HuH-7 (cell line): ENCODE measurements at regions not wholly inside any gene's neighbourhood (a gene's known extent, or its start where the extent isn't known, plus 50 kb on each side); places are given as distances from the start of the nearest gene placed in this dataset.
"Not testable (repeated sequence)": the region's sequence is repeated elsewhere in the genome, so short reads cannot be mapped to it uniquely, and the experiment has no call there.

ENCODE experiments used
- DNase-seq: peaks from one replicate; pipeline ENCODE4 v3.0.0; 2011; ENCODE audit warnings: low spot score

DNA sequence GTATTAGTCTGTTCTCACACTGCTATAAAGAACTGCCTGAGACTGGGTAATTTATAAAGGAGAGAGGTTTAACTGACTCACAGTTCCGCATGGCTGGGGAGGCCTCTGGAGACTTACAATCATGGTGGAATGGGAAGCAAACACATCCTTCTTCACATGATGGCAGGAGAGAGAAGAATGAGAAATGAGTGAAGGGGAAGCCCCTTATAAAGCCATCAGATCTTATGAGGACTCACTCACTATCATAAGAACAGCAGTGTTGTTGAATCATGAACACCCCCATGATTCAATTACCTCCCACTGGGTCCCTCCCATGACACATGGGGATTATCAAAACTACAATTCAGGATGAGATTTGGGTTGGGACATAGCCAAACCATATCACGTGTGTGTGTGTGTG, 1764.4 kb upstream of the SEL1L start:
- not testable (repeated sequence) for DNase-seq

DNA sequence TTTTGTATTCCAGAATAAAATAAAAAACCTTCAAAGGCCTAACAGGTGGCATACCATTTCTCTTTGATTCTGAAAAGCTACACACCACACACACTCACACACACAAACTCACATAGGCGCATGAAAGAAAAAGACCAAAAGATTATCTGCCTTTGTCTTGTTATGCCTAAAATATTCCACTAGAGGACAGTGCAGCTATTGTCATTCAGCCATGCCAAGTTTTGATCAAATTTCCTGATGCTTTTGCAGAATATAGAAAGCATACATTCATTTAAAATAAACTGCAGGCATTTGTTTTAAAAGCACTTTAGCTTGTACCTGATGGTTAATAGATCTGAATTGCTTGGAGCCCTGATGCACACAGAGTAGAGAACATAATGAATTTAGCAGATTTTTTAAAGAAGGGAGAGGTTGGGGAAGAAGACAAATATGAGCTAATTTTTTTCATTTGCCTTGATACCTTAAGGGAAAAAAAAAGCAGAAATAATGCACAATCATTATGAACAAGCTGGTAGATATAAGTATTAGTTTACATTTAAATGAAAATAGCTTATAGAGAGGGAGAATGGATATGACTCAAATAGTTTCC, 1766.9 kb upstream of the SEL1L start:
- DNase-seq, result no peak

DNA sequence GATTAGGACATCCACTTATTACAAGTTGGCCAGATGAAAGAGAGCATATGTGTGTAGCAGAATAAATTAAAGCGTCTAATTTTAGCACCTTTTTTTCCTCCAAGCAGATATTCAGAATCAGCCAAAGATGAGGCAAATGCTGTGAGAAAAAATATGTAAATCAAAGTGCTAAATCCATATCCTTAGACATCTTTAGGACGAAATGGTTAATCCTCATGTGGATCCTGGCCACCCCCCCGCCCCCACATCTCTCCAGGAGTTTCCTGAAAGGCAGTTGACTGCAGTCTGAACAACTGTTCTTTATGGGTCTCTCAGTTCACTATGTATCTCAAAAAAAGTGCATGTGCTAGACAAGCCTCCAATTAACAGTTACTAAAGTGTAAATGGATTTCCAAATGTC, 1768.1 kb upstream of the SEL1L start:
- no peak for DNase-seq

DNA sequence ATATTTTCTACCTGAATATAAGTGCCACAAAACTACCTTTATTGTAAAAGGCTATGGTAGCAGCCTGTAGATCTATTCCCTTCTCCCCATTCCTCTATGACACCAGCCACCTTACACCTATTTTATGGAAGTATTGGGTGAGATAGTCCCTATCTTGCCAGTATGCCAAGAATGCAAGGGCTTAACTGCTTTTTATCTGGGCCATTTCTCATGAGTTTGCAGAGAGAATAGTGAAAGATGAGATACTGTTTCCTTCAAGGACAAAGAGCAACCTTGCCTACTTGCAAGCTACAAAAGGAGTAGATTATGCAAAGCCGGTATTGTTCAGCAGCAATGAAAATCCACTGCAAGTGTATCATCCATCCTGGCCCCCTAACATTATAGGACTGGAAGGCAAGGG, 1775.6 kb upstream of the SEL1L start:
- DNase-seq, result no peak

DNA sequence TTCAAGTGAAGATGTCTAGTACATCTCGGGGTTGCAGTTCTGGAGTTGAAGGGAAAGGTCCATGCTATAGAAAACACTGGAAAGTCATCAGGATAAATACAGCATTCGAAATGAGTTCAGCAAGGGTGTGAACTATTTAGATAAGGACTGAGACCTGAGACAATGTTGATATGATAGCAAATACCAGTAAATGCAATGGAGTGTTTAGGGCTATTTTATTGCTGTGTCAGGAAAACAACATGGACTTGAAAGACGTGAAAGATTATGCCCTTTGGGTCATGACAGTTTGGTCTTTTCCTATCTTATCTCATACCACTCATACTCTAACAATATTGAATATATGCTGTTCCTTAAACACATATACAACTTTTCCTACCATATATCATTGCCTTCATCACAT, 1776.2 kb upstream of the SEL1L start:
- no peak for DNase-seq

DNA sequence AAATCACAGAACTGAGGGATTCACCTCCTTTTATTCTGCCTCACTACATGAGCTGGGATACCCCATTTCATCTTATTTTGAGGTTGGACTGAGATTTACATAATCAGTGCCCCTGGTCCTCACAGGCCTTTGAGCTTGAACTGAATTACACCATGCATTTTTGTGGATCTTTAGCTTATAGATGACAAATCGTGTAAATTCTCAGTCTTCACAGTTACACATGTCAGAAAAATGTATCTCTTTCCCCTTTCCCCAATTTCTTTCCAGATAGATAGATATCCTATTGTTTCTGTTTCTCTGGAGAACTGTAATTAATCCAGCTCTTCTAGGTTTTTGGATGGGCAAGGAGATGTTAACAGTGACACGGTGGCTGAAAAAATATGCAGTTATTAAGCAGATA, 1778.9 kb upstream of the SEL1L start:
- DNase-seq, result no peak

DNA sequence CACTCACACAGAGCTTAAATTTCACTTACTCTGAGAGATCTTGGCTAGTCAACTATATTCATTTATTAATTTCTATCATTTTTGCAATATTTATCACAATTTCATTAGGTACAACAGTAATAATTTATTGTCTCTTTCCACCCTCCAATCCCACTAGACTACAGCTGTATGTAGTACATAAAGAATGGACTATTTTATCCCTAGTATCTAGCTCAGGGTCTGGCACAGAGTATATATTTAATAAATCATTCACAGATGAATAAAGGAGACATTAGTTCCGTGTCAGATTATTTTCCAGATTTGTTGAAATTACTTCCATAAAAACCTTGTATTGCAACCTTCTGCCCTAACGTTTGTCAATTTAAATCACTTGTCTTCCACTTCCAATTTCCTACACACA, 1781.1 kb upstream of the SEL1L start:
- no peak for DNase-seq

DNA sequence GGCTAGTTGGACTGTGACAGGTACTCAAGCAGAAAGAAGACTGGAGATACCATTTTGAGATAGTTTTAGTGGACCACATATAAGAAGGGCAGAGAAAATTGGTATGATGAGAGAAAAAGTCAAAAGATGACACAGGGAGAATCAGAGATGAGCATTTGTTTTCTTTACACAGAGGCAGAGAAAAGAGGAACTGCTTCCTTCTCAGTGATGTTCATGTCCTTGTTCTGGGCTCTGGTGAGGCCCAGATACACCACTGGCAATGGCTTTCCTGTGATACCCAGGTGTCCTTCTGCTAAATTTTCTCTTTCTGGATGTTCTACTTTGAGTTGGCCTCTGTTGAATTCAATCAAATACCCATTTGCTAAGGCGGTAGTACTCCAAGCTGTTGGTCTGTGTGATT, 1782.7 kb upstream of the SEL1L start:
- no peak for DNase-seq

DNA sequence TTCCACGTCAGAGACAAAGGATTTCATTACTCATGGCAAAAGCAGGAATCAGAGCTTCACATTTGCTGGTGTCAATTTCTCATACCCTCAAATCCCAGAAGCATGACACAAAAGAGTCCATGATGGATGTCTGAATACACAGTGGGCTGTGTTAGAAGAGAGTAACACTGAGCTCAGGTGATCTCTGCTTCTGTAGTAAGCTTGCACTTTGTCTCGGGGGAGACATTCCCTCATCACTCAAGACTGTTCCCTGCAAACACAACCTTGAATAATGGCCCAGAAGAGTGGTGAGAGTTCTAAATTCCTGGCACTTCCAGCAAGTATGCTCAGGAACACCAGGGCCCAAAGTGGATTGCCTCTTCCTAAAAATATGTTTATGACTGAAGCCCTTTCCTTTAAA, 1787.2 kb upstream of the SEL1L start:
- DNase-seq, result no peak

DNA sequence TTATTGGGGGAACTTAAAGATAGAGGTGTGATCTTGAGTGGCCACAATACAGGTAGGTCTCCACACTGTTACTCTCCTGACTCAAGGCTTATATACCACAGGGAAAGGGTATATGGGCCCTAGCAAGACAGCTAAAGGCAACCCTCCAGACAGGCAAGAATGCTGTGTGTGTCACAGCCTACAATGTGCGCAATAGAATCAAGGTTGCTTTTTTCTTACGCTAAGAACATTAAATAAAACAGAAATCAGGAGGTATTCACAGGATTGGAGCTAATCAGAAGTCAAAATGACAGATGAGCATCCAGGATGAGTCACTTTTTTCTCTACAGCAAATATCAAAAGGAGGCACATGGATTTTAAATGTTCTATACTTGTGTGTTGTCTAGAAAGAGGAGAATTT, 1797.9 kb upstream of the SEL1L start:
- DNase-seq, result no peak

DNA sequence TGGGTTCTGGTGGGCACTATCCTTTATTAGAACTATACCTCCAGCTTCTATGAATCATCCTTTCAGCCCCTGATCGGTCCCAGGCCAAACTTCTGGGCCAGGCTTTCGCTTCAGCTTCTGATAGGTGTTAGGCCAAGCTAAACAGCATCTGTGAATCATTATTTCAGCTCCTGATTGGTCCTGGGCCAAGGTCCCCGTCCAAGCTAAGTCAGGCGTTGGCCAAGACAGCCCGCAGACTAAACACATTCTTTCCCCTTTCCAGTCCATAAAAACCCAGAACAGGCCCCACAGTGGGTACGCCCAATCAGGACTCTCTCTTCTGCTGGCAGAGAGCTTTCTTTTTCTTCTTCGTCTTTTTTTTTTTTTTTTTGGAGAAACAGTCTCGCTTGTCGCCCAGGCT, 1808.9 kb upstream of the SEL1L start:
- DNase-seq, result no peak

DNA sequence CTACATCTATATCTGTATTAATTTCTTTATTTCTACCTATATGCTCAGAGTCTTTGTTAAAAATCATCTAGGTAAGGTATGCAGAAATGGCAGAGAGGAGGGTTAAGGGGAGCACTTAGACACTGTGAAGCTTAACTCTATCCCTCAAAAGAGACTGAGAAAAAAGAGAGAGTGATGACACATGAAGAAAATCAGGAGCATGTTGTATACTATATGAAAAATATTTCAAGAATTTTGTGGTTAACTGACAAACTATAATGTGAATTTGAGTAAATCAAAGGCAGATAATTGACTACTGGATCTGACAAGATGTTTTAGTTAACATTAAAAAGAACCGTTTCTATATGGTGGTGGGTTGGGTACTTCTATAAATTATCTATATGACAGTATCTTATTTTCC, 1814.2 kb upstream of the SEL1L start:
- DNase-seq, result no peak

DNA sequence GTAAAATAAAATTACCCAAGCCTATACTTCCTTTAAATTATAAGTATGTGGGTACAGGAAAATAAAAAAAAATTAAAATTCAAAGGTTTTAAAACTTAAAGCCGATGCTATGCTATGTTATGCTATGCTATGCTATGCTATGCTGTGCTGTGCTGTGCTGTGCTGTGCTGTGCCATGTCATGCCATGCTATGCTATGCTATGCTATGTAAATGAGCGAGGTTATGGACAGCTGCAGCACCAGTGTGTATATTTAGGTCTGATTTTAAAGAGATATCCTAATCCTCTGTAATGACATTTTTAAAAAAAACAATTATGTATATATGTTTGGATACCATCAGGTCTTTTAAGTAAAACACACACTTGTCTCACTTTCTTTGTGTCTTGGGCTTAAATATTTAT, 1822.0 kb upstream of the SEL1L start:
- no peak for DNase-seq

DNA sequence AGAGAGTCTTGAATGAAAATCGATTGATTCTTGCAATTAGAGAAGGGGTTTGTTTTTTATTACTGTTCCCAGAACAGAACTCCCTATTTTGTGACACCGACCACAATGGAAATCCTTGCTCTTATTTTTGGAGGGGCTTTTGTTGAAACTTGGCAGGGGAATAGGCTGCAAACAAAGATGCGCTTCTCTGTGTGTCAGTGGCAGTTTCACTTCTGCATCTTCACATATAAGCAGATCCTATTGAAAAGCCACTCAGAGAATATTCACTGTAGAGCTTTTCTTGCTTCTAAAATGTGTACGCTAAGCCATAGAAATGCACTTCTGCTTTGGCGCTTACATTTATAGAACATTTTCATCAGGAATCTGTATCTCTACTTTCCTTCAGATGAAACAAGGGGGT, 1822.4 kb upstream of the SEL1L start:
- DNase-seq, result no peak

DNA sequence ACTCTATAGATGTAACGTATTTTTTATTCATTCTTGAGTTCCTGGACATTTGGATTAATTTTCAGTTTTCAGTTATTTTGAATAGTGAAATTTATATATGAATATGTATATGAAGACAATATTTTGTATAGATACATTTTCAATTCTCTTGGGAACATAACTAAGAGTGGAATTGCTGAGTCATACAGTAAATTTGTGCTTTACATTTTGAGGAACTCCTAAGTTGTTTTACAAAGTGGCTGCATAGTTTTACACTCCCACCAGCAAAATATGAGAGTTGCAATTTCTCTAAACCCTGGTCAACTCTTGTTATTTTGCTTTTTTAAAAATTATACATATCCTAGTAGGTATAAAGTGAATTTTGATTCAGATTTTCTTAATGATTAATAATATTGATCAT, 1838.6 kb upstream of the SEL1L start:
- DNase-seq, result no peak

DNA sequence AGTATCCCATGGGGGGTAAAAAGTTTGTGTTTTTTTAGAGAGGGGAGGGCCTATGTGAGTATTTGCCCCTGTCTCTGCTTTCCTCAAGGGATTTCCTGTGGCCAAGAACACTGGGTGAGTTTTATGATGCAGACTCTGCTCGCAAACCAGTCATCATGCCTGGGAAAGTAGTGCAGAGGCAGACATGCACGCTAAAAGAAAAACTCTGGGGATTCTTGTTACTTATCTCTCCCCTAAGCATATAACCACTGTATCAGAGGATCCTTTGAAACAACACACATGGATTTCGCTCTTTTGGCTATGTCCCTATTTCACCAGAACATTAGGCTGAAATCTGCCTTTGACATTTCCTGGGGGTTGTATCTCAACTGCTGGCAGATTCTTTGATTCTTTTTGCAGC, 1845.8 kb upstream of the SEL1L start:
- DNase-seq, result no peak

DNA sequence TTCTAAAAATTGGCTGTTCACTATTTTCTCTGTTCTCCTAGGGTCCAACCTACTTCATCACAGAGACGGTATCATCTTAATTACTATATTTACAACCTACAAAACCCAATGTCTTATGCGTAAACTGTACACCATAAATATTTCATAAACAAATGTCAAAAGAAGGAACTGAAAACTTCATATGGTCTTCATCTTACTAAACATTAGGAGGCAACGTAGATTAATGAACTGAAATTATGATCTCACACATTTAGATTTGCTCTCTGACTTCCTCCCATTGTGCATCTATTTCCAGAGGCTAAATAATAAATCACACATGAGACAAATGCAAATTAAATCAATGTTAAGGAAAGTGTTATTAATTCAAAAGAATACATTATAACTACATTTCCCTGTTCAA, 1850.6 kb upstream of the SEL1L start:
- no peak for DNase-seq

DNA sequence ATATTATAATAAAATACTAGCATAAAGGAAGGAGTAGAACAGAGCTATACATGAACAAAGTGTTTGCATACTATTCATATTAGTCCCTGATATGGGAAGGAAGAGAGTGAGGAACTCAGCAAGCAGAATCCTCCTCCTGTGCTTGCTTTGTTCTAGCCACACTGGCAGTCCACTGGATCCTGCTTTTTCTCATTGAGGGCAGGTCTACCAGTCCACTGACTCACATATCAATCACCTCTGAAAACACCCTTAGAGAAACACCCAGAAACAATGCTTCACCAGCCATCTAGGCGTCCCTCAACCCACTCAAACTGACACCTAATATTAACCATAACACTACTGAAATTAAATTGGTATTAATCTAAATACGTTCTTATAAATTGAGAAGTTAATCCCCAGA, 1861.7 kb upstream of the SEL1L start:
- DNase-seq, result no peak

DNA sequence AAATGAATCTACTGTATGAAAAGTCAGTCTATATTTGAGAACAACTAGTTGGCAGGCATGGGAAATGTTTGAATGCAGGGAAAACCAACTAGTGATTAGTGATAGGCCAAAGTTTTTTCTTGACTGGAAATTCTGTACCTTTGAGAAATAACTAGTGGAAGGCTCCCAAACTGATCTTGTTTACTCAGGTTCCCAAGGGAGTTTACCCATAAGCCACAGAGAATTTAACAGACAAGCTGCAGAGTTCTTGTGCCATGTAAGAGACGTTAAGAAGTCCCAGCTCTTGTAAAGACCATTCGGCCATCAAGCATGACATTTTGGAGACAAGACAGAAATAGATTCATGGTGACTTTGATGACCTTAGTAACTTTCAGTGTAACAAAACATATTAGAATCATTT, 1882.8 kb upstream of the SEL1L start:
- no peak for DNase-seq

DNA sequence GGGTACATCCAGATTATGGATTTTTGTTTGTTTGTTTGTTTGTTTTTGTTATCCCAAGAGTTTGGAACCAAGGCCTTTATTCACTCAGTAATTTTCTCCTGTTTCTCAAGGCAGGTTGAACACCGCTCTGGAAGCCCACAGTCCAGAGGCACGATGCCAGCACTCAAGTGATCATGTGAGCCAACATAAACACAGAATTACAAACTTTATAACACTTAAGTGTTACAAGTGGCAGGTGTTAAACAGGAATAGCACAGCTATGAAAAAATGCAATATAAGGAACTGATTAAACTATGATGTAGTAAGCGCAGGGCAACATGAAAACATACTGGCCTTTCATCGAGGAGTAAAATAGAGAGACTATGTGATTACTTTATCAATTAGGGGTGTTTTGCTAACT, 1885.8 kb upstream of the SEL1L start:
- no peak for DNase-seq

DNA sequence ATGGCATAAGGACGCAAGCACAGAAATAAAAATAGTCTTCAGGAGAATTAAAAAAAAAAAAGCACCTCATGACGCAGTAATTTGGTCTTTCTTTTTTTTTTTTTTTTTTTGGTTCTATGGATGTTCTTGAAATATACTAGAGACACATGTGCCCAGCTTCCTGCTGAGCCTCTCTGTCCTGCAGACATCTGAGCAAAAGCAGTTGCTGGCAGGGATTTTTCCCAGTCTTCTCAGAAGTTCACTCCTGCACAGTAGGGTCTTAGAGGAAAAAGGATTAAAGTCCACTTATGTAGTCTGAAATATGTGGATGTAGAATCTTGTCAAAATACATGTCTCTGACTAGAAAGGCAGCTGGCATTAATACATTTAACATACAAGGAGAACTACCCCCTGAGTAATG, 1888.1 kb upstream of the SEL1L start:
- DNase-seq, result no peak

DNA sequence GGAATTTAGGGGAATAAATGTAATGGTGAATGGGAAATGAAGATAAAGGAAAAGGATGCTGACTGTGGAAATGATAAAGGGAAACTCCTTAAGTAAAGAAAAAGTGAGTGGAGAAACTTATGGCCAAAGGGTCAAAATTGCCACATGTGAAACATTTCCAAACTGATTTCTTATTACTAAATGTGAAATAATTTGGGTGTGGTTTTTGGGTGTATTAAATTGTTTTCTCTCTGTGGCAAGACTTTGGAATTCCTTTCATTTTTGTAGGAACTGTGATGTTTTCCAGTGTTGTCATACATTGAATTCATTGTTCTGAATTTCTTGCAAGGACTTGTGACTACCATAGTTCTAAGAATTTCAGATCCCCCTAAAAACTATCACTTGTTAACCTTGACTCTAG, 1891.5 kb upstream of the SEL1L start:
- no peak for DNase-seq

DNA sequence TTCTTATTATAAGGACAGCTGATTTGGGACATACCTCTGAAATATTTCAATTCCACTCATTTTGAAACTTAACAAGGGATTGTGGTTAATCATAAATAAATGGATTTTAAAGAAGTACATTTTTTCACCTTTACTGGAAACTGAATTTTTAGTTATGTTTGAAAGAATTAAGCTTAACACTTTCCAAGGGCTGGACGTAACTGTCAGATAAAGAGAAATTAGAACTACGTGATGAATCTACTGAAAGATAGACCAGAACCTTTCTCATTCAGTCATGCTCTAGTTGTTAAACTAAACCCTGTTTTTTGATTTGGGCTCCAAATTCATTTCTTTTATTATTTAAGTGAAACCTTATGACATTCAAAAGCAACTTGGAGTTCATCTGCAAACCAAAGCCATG, 1892.1 kb upstream of the SEL1L start:
- DNase-seq, result no peak

DNA sequence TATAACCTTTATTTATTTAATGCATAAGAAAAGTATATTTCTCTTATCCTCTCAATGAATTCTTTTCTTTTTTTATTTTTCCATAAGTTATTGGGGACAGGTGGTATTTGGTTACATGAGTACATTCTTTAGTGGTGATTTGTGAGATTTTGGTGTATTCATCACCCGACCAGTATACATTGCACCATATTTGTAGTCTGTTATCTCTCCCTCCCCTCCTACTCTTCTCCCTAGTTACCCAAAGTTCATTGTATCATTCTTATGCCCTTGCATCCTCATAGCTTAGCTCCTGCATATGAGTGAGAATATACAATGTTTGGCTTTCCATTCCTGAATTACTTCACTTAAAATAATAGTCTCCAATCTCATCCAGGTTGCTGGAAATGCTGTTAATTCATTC, 1900.0 kb upstream of the SEL1L start:
- no peak for DNase-seq

DNA sequence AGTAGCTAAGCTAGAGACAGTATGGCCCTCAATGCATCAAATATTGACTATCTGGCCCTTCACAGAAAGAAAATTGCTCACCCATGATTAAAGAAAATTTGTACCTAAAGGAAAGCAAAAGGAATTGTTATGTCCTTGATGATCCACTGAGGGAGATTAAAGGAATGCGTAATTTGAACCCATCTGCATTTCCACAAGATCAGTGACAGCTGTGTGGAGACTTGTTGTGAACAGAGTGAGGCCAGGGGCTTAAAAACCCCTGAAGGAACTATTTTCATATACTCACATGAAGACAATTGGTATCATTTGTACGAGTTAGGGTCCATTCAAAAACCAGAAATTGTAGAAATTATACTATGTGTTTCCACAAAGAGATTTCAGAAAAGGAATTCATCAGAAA, 1908.1 kb upstream of the SEL1L start:
- no peak for DNase-seq
